HG02678 (cell line): ENCODE measurements at regions not wholly inside any gene's neighbourhood (a gene's known extent, or its start where the extent isn't known, plus 50 kb on each side); places are given as distances from the start of the nearest gene placed in this dataset.

Experiments used
- ATAC-seq: cut with Tn5 transposase; IDR thresholded peaks from one replicate; pipeline ENCODE4 v1.9.1; 2021; ENCODE audit warnings: mild to moderate bottlenecking, moderate library complexity; ENCODE audit not compliant: unreplicated experiment

GRCh38 chr13:105658431-105658830 lies 877.0 kb downstream of the EFNB2 start:
- no peak for ATAC-seq

DNA sequence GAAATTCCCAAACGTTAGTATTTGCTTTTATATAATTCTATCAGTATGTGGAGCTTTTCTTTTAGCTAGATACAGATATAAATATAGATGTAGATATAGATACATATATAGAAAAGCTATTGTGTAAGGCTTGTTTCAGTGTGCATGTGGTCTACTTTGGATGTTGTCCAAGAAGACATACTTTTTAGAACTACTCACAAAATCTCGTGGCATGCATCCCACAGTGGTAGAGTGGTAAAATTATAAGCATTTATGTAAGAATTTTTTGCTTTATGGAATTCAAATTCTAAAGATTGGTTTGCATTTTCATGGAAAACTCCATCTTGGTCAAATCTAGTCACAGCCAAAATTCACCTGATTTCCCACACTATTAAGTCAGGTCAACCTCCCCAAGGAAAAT lies 880.4 kb downstream of the EFNB2 start:
- no peak for ATAC-seq

- no peak for ATAC-seq
These were observed 891.5 kb downstream of the EFNB2 start for GRCh38 chr13:105643966-105644365.

- no peak for ATAC-seq
These were observed 892.9 kb downstream of the EFNB2 start for GRCh38 chr13:105642511-105642958.

- no peak for ATAC-seq
These were observed 894.3 kb downstream of the EFNB2 start for GRCh38 chr13:105641121-105641520.

GRCh38 chr13:105638426-105638825 lies 897.0 kb downstream of the EFNB2 start:
- no peak for ATAC-seq

DNA sequence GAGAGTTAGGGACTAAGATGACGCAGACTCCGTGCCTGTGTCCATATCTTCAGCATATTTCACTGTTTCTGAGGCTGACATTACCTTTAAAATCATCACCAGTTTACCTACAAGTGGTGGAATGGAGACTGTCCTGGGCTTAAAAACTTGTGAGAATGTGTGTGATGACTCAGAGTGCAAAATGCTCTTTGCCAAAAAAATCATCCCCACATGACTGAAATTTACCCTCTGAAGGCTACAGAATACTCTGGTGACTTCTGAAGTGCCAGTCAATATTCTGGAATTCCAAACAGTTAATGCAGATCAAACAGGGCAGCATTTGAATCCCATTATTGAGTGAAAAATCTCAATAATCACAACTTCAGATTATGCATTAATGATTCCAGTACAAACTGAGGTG lies 901.4 kb downstream of the EFNB2 start:
- ATAC-seq, result no peak

DNA sequence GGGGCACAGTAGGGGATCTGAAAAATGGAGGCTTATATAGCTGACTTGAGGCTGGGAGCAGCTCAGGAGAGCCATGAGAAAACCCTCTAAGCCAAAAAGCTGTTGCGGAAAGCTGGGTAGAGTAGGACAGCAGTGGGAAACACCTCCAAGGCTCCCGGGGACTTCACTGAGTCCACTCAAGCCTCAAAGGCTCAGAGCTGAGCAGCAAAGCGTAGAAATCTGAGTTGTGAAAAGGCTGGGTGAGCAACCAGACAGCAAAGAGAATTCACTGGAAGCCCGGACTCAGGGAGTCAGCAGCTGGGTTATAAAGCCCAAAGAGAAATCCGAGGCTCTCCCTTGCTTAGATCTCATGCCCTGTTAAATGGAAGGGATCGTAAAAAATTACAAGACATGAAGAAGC lies 905.0 kb downstream of the EFNB2 start:
- no peak for ATAC-seq

GRCh38 chr13:105627270-105627669 lies 908.2 kb downstream of the EFNB2 start:
- ATAC-seq, result no peak

GRCh38 chr13:105625691-105626090 lies 909.8 kb downstream of the EFNB2 start:
- no peak for ATAC-seq

DNA sequence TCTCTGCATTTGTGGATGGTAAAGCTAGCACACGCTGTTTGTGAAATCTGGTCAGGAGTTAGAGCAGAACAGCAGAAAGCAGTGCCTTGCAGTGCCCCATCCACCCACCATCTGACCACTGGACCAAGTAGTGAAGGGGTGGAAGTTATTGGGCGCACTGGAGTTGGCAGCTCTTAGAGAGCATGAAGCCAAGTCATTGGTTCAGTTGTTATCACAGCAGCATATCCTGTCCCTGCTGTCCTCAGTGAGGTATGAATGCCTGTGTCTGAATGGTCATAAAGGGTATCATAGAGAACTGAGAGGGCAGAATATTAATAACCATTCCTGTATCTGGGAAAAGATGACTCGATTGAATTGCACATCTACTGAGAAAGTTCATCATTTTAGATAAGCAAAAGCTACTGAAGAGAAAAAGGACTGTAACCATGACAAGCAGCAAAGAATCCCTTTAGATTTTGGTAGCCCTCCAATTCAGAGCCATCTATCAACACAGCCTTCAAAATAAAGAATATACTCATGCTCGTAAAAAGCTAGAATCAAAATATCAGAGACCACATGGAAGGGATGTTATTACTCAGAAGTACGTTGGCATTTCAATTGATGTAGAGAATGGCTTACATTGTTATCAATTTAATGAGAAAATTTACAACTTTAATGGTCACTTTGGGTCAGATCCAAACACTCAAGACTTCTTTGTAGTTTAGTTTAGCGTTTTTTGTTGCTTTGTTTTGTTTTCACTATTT lies 919.0 kb downstream of the EFNB2 start:
- ATAC-seq, result no peak

DNA sequence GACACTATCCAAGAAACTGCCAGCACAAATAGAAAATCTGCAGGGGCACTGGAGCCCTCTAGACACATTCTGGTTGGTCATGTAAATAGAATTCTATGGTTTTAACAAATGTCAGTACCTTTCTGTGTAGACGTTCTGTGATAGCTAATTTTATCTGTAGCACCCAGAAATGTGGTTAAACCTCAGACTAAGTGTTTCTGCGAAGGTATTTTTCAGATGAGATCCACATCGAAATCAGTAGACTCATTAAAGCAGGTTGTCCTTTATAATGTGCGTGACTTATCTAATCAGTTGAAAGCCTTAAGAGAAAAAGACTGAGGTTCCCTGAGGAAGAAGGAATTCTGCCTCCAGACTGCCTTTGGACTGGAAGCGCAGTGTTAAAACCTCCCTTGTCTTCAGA lies 922.9 kb downstream of the EFNB2 start:
- no peak for ATAC-seq

- ATAC-seq, result no peak
These were observed 924.0 kb downstream of the EFNB2 start for GRCh38 chr13:105611424-105611823.

- no peak for ATAC-seq
These were observed 927.4 kb downstream of the EFNB2 start for GRCh38 chr13:105608104-105608503.

DNA sequence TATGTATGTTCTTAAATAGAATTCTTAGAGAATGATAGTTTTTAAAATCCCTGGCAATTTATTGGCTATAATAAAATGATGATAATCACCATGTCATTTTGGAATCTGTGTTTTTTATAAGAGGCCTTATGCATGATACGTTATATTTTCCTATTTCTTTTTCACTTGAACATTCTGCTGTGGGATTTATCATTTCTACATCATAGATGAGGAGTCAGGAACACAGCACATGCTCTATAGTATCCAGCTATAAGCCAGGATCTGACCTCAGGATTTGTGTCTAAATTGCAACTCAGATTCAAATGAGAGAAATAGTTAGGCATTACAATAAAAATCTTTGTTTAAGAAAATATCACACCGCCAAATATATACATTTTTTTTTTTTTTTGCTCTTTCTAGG lies 928.0 kb downstream of the EFNB2 start:
- ATAC-seq, result no peak

DNA sequence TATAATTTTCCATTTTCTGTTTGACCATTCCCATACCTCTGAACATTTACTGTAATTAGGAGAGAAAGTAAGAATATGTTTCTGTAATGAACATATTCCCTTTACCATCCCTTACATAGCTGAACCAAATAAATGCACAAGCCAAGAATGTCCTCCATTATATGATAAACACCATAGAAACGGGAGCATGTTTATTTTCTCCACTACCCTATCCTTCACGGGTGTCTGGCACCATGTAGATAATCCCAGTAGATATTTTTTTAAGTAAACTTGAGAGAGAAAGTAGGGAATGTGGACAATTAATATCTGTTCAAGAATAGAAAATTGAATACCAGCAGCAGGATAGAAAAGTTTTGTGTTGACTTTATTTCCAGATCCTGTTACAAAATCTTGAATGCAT lies 928.4 kb downstream of the EFNB2 start:
- no peak for ATAC-seq

GRCh38 chr13:105602956-105603670 lies 932.3 kb downstream of the EFNB2 start:
- ATAC-seq, result no peak

DNA sequence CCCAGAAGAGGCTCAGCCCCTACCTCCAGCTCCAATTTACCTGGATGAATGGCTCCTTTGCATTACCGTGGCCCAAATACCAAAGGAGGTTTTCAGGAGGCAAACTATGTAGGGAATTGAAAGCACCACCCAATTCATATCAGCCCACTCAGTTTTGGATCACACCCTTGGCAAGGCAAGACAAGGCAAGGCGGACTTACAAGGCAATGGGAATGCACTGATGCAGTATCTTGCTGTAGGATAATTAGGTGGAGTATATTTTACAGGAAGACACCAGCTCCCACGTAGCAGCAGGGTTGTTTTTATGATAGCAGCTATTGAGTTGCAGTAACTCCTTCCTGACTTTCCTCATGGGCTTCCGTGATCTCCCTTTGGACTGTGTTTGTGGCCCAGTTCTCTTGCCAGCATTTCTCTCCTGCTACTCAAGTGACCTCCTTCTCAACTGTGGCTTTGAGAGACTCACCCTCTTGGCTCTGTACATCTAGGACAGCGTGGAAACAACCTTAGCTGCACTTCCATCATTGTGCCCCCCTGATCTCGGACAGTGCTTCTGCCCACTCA lies 935.9 kb downstream of the EFNB2 start:
- ATAC-seq, result no peak

DNA sequence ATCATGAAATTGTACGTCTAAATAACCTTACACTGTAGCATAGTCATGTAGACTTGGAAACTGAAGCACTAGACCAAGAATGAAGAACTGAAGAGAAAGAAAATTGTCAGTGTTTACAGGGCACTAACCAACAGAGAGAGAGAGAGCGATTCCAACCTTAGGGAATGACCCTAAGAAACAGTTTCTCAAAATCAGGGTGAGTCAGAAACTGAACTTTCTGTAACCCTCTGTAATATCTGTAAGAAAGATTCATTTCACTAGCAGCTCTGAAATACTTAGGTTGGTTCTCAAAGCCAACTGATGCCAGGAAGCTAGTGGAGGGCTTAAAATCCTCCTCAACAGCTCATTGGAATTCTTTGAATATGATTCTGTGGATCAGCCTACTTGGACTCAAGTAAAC lies 936.9 kb downstream of the EFNB2 start:
- ATAC-seq, result no peak

DNA sequence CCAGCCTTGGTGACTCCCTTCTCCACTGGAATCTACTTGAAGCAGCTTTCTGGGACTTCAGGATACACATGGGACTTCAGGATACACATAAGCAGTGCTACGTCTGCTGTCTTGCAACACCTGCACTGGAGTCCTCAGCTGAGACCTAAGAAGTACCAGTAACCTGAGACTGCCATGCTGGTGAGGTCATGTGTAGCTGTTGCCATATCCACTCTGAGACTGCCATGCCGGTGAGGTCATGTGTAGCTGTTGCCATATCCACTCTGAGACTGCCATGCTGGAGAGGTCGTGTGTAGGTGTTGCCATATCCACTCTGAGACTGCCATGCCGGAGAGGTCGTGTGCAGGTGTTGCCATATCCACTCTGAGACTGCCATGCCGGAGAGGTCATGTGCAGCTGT lies 937.9 kb downstream of the EFNB2 start:
- ATAC-seq, result no peak

GRCh38 chr13:105595471-105595870 lies 940.0 kb downstream of the EFNB2 start:
- no peak for ATAC-seq

GRCh38 chr13:105591277-105591676 lies 944.2 kb downstream of the EFNB2 start:
- no peak for ATAC-seq
